CD4-positive, alpha-beta T cell treated with Interleukin-15 for 1 hour (primary cell): ENCODE measurements at regions not wholly inside any gene's neighbourhood (a gene's known extent, or its start where the extent isn't known, plus 50 kb on each side); places are given as distances from the start of the nearest gene placed in this dataset.
"Not testable (repeated sequence)": the region's sequence is repeated elsewhere in the genome, so short reads cannot be mapped to it uniquely, and the experiment has no call there.

Experiments
- DNase-seq: peaks from one replicate; pipeline ENCODE4 v3.0.0-alpha.2; 2020

DNA sequence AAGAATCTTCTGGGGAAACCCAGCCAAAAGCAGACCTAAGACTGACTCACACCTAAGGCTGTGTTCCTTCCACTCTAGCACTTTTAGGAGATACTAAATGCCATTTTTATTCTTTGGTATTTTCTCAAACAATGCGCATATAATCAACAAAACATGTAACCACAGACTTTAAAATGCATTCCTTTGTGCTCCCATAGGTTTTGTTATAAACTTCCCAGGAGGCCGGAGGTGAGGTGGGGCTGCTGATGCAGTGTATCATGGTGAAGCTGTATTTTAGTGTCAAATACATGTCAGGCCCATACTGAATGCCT is 155.2 kb downstream of the BTBD3 start:
- no peak for DNase-seq

DNA sequence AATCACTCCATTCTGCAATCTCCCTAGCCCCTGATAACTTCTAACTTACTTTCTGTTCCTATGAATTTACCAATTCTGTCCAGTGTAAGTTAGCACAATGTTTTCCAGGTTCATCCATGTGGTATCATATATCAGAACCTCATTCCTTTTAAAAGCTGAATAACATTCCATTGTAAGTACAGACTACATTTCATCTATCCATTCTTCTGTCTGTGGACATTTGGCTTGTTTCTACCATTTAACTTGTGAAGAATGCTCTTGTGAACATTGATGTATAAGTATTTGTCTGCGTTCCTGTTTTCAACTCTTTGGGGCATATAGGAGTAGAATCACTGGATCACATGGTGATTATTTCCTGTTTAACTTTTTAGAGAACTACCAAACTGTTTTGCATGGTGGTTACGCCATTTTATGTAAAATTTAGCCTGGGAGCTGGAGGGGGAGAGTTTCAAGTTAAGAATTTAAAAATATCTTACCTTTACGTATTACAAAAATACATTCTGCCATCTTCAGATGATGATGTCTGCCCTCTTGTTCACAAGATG is 156.5 kb downstream of the BTBD3 start:
- DNase-seq, result no peak

DNA sequence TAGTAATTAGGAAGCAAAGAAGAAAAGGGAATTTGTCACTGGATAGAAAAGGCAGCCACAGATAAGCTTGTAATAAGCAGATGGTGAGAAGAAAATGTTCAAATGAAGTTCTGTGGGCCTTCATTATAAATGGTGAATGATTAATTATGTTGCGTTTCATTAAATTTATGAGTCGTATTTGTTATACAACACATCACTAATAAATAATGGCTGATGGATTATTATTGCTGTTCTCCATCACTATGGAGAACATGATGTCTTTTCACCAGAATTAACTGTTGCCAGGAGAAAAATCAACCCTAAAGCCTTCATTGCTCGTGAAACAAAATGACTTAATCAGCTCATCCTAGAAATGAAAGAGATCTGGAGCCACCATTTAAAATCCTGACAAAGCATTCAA is 158.5 kb downstream of the BTBD3 start:
- DNase-seq, result no peak

DNA sequence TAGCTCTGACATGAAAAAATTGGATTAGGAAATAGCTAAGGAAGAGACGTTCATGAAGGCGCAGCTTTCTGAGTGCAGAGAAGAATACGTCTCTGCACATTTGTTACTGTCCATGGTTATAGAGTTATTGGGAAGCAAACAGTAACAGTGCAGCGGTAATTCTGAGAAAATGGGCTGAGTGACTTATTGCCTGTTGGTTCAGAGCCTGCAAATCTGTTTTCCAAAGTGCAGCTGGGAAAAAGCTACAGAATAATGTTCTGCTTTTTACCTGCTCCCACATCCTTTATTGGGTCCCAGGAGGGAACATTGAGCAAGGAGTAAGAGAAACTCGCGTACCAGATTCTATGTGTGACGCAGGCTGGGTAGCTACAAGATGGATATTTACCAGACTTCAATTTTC is 160.2 kb downstream of the BTBD3 start:
- no peak for DNase-seq

DNA sequence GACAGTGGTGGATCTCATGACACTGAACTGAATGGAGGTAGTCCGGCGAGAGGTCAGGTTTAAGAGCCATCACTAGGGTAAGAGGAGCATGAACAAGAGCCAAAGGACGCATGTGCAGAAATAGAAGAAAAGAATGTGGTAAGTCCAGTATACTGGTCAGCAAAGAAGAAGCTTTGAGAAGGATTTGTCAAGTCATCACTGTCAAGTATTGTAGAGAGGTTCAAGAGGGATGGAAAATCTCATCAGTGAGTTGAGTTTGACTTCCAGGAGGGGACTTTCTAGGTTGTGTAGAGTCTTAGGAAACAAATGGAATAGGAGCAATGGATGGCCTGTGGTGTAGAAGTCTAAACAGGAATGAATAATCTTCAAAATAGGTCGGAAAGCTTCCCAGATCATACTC is 161.8 kb downstream of the BTBD3 start:
- no peak for DNase-seq

DNA sequence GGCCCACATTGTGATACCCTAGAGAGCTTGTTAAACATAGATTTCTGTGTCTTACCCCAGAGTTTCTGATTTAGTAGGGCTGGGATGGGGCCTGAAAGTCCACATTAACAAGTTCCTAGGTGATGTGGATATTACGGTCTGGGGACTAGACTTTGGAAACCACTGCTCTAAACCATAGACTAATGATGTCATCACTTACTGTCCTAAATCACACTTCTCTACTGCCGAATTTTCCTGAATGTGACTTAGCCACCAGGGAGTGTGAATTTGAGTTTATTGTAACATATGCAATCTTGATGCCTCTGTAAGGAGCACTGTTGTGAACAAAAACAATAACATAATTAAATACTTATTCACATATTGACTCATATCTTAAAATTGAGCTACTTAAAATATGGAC is 165.6 kb downstream of the BTBD3 start:
- no peak for DNase-seq

DNA sequence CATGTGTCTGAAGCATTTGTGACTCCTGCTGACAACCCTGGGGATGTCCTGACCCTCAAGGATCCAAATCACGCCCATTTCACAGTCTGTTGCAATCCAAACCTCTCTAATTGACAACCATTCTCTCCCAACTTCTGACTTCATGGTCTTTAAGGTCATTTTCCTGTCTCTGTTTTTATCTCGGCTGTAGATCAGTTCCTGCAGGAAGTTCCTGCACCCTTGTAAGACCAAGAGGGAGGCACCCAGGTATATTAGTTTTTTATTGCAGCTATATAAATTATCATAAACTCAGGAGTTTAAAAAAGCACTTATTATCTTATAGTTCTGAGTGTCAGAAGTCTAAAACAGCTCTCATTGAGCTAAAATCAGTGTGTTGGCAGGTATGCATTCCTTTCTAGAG is 166.8 kb downstream of the BTBD3 start:
- no peak for DNase-seq

DNA sequence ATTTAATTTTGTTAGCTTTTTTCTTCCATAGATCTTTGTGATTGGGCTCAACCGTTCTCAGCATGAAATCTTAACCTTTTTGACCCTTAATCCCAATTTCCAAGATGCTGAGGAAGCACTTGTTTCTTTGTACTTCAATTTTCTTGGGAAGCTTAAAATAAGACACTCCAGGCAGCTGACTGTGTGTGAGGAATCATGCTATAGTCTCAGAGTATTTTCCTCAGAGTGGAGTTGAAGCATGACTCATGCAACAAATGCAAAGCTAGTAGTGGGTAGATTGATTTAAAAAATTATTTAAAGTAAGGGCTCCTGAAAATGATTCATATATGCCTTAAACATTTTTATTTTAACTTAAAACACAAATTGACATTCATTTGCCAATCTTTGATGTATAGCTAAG is 168.7 kb downstream of the BTBD3 start:
- DNase-seq, result no peak

DNA sequence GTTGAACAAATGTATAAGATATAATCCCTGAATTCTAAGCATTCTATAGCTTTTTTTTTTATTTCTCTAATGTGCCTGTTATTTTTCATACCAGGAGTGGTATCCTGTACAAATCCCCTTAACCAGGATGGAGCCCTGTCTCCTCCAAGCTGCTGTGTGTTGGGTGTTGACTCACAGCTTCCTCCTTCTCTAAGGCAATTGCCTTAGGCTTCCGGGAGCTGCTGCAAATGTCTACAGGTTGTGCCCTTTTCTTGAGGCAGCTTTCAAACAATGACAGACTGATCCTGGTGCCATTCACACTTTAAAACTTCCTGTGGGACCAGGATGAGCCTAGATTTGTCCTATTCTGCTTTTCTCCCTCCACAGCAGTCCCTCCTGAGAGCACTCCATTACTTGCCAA is 173.2 kb downstream of the BTBD3 start:
- DNase-seq, result no peak

DNA sequence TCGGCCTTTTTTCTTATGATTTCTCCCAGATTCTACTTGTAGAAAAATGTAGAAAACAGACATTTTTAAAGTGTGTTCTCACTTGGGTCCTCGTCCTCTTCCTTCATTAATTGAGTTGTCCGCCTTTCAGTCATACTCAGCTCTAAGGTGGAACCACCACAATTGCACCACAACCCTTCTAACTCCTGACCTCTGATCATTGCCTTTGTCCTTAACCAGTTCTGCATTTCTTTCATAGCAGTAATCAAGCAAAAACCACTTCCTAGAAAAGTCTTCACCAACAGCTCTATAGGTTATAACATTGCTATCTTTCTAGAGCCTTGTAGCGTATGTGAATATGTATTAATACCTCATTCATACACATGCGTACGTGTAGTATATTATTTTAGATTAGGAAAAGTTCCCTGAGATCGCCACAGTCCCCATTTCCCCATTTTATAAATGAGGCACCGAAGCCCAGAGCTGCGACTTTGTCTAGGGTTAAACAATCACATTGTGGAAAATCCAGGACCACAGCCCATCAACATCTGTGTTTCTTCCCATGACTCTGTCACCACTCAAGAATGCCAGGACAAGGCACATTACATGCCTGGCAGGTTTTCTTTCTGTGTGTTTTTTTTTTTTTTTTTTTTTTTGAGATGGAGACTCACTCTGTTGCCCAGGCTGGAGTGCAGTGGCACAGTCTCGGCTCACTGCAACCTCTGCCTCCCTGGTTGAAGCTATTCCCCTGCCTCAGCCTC is 175.5 kb downstream of the BTBD3 start:
- no peak for DNase-seq

DNA sequence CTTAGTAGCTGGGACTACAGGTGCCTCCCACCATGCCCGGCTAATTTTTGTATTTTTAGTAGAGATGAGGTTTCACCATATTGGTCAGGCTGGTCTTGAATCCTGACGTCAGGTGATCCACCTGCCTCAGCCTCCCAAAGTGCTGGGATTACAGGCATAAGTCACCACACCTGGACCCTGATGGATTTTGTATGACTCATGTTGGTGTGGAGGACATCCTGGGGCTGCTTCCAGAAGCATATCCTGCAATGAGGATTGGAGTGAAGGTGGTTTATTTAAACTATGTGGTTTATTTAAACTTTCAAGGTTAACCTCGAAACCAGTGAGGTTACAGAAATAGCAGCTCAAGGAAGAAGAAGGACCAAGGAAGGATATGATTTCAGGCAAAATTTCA is 176.1 kb downstream of the BTBD3 start:
- DNase-seq, result not testable (repeated sequence)

DNA sequence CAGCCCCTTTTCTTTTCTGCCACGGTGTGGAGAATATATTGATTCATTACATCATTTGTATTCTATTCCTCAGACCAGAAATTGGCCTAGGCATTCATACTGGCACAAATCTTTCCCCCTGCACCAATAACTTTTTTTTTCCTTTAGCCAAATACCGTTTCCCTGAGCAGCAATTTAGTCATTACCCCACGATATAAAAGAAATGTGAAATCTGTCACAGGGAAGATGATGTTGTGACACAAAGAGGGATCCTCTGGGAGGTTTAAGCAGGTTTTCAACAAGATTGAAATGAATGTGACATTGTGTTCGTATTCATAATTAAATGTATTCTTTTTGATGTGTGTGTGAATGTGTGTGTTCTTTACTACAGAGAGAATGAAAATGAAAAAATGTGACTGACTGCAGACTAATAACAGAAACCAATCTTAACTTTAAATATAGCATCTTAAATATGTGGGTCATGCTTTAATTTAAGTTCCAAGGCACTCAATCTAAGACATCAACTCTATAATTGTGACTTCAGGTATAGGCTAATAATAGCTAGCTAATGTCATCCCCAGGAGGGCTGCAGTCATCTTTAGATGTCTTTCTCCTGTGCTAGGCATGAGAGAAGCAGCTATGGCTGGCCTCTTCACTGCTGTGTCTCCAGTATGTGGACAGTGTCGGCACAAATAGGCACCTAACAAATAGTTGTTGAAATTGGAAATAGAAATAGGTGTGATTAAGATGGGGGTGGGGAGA is 177.7 kb downstream of the BTBD3 start:
- DNase-seq, result no peak

DNA sequence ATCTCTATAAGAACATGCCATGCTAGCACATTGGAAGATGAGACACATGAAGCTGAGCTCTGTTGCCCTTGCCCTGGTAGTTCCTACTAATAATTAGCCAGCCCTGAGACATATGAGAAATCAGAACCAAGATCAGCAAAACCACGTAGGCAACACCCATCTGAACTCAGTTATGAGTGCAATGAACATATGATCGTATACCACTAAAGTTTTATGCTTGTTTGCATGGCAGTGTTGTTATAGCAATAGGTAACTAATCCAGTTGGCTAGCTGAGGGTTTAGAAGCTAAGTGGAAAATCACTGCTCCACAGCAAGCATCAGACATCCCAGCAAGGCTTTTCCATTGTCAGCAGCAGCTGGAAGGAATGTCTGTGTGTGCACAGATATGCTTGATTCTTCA is 180.7 kb downstream of the BTBD3 start:
- no peak for DNase-seq

DNA sequence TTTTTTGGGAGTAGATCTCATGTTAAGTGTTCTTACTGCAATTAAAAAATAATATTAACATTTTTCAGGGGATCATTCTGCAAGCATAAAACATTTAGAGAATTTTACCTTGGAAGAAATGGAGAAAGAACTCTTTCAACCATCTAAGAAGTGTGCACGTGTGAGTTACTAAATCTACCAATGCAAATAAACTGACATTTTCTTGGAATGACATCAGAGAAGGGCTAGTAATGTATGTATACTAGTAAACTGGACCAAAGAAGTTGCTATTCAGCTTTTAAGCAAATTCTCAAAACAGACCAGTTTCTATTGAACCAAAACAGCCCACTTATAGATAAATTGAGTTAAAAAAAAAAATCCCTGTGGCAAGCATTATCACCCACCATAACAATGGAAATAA is 191.2 kb downstream of the BTBD3 start:
- no peak for DNase-seq

DNA sequence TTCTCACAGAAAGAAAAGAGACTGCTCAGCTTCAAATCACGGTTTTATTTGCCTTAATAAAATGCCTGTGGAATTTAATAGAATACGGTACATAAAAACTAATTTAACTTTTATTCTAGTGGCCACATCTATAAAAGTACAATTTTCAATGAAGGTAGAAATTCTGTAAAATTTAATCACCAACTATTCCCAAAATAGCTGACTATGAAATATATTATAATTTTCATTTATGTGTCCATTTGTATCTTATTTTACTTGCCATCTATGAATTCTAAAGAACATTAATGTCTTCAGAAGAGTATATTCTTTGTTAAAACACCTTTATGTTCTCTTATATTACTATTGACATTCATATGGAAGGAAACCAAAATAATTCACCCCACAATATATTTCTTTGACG is 192.6 kb downstream of the BTBD3 start:
- no peak for DNase-seq

DNA sequence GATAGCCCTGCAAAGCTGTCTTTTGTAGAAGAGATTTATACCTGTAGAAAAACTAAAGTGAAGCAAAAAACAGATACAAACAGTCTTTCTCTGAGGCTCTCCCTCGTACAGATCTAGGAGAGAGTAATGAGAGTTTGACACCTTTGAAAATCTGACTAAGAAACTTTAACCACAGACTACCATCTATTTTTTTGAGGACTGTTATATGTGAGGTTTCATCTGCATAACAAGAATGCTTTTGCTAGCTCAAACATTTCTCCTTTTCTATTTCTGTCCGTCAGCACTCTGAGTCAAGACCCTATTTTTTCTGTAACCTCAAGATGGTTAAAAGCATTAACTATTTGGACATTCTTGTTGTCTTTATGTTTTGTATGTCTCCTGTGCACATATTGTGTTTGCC is 193.0 kb downstream of the BTBD3 start:
- DNase-seq, result no peak

DNA sequence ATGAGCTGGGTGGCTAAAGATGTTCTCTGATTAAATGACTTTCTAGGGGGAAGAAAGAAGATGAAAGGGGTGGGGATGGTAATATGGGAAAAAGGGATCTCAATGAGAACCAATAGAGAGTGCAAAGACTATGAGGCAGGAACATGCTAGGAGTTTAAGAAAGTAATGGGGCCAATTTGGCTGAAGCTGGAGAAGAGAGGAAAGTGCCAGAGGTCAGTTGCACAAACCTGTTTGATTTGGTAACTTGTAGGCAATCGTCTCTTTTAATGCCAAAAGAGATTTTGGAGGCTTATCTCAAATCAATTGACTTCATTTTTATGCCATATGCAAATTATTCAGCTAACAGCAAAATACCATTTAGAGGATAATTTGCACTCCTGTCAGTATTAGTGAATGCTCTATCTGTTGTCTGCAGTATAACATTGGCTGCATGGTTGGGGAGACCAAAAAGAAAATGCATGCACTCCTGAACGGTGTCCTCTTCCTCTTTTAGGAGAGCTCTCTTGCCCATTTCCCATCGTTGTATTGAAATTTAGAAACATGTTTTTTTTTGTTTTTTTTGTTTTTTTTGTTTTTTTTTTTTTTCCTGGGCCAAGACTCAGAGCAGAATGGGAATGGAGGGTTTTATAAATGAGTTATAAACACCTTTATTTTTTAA is 193.9 kb downstream of the BTBD3 start:
- DNase-seq, result no peak

DNA sequence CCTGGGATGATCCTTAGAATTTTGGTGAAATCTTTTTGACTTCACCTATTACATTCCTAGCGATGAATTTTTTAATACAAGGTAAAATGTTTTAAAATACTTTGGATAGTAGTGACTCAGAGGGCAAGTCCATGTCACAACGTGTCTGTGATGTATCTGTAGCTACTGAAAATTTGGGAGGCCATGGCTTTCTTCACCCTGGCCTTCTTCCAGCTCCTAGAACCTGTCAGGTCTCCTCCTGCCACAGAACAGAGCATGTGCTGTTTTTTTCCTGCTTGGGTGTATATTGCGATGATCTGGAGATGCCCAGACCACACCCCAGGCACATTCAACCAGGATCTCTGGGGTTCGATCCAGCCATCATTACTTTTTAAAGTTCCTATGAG is 194.4 kb downstream of the BTBD3 start:
- DNase-seq, result no peak

DNA sequence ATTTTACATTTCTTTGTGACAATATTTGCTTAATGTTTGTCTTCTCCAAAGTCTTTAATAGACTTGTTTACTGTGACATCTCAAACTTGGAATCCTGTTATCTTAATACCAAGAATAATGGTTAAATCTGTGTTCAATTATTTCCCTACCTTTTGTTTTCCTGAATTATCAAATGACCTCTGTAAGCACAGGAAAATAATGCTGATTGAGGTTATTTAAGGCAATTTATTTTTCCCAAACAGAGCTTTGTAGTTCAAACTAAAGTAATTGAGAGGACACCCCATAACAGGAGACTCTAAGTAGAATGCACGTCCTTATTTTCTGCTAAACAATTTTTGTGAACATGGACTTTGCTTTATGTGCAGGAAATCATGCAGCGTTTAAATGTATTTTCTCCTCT is 195.0 kb downstream of the BTBD3 start:
- no peak for DNase-seq

DNA sequence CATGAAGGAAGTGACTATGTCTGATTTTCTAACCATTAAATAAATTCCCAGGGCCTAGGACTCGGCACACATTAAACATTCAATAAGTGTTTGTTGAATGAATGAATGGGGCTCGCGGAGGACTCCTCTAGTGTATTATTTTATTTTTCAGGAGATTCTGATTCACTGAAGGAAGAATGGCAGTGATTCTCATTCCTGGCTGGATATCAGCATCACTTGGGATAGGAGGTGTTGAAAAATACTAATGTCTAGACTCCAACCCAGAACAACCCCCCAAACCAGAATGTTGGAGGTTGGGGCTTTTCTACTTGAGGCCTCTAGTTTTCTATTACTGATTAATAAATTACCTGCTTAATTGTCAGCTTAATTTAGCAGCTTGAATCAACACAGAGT is 195.4 kb downstream of the BTBD3 start:
- no peak for DNase-seq

DNA sequence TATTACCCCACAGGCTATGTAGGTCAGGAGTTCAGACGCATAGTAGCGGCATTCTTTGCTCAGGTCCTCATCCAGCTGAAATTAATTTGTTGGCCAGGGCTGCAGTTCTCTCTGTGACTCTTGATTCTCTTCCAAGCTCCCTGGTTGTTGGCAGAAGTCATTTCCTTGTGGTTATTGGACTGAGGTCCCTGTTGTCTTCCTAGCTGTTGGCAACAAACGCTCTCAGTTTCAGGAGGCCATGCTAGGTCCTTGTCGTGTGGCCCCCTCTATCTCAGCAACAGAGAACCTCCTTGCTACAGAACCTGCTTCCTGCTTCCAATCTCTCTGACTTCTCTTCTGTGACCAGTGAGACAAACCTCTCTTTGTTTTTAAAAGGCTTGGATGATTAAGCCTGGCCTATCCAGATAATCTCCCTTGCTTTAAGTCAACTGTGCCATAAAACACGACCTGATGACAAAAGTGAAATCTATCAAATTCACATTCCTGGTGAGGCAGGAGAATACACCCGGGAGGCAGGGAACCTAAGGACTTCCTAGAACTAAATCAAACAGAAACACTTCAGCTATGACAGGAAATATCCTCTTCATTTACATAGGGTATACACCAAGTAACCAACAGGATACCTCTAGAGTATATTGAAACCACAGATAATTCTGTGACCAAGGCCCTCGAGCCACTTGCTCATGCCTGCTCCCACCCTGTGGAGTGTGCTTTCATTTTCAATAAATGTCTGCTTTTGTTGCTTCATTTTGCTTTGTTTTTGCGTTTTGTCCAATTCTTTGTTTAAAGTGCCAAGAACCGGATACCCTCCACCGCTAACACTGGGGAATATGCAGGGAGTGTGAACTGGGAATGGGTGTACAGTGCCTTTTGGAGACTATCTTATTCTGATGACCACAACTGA is 196.0 kb downstream of the BTBD3 start:
- DNase-seq, result no peak

DNA sequence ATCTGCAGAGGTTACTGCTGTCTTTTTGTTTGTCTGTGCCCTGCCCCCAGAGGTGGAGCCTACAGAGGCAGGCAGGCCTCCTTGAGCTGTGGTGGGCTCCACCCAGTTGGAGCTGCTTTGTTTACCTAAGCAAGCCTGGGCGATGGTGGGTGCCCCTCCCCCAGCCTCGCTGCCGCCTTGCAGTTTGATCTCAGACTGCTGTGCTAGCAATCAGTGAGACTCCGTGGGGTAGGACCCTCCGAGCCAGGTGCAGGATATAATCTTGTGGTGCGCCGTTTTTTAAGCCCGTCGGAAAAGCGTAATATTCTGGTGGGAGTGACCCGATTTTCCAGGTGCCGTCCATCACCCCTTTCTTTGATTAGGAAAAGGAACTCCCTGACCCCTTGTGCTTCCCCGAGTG is 211.4 kb downstream of the BTBD3 start:
- DNase-seq, result not testable (repeated sequence)

DNA sequence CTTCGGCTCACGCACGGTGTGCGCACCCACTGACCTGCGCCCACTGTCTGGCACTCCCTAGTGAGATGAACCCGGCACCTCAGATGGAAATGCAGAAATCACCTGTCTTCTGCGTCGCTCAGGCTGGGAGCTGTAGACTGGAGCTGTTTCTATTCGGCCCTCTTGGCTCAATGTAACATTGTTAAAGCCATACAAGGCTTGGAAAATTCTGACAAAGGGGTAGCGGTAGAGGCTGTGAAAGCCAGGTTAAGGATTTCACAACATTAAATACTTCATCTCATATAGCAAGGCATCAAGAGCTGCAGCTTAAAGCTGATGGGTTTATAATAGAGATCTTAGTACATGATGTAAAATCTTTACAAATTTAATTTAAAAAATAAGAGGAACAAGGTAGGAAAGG is 211.8 kb downstream of the BTBD3 start:
- not testable (repeated sequence) for DNase-seq
